NCI-H345 treated with DMSO at 0.1 percent for 48 hours (cell line): ENCODE measurements at regions not wholly inside any gene's neighbourhood (a gene's known extent, or its start where the extent isn't known, plus 50 kb on each side); places are given as distances from the start of the nearest gene placed in this dataset.
"Not testable (repeated sequence)": the region's sequence is repeated elsewhere in the genome, so short reads cannot be mapped to it uniquely, and the experiment has no call there.

Experiments
- DNase-seq: peaks from one replicate; lab custom pipeline; 2025; ENCODE audit not compliant: unreplicated experiment; lab: John Stamatoyannopoulos, UW

DNA sequence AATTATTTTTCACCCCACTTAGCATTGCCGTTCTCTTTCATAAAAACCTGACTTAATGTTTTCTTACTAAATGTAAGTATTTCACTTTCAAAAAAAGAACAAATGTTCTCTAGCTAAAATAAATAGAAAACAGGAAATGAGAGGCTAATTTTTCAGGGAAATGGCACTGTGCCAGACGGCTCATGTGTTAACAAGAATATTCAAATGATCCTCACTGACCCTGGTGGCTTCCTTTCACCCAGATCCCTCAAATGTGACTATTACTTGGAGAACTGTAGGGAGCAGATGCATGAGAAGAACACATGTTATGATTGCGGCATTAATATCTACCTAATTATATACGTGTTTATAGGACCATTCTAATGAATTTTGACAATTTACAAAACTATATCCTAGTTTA is 827.7 kb downstream of the SOCS6 start:
- DNase-seq, result no peak

DNA sequence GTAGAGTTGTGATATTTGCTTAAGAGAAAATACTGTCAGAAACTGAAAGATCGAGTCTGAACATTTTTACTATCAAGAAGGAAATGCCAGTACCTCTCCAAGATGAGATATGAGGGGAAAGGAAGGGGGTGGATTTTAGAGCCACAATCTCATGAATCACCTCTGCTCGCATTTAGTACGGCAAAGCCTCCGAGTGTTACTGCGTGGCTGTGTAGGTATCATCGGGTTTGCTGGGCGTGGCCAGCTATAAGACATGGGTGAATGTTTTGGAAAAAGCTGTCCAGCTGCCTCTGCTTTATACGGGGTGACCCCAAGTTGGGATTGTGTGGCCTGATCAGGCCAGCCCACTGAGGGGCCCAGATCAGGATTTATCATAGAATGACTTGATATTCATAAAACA is 826.4 kb downstream of the SOCS6 start:
- no peak for DNase-seq

DNA sequence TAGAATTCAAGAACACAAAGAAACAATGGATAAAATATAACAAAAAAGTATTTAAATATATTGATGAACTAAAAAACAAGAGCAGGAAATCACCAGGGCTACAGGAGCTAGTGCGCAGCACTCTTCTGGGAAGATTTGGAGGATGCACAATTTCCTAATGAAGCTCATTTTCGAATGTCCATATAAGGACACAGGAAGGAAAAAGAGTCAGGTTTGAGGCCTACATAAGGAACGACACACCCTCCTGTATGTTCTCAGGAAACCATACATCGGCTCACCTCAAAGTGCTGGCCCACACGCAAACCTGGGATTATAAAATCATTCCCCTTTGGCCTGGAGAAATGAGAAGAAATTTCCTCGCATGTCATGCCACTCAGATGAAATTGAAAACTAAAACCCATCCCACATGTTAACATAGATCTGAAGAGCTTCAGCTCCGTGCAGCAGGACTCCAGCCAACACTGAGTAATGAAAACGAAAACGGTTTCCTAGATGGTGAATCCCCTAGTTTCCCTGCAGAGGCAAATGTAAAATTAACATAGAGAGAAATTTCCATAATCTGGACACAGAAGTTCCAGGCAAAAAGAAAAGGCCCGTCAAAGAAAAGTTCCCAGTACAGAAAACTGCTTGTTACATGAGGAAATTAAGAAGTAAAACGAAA is 825.8 kb downstream of the SOCS6 start:
- DNase-seq, result no peak

DNA sequence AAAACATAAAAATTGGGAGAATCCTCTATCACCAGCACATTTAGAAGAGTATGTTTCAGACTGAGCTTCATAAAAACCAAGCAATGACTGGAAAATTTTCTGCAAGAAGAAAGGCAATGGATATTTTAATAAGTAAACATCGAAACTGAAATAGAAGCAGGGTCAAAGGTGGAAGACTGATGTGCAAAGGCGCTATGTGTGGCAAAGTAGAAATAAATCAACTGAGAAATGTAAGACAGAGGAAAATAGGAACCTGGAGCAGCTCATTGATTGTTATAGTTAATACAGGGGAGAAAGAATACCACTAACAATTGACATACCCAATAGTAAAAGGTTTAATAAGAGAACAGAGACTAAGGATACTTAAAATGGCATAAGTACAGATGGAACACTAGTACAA is 818.4 kb downstream of the SOCS6 start:
- no peak for DNase-seq

DNA sequence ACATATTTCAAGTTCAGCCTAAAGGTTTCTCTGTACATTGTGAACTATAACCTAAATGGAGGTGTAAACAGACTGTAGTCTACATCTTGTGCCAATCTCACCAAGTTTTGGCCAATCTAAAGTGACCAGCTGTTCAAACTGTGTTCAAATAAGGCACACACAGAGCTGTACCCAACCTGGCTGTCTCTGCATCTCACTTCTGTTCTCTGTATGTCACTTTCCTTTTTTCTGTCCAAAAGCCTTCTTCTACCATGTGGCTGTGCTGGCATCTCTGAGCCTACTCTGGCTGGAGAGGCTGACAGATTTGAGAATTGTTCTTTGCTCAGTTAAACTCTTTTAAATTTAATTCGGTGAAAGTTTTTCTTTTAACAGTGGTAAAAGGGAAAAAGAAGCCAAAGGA is 817.9 kb downstream of the SOCS6 start:
- DNase-seq, result no peak

DNA sequence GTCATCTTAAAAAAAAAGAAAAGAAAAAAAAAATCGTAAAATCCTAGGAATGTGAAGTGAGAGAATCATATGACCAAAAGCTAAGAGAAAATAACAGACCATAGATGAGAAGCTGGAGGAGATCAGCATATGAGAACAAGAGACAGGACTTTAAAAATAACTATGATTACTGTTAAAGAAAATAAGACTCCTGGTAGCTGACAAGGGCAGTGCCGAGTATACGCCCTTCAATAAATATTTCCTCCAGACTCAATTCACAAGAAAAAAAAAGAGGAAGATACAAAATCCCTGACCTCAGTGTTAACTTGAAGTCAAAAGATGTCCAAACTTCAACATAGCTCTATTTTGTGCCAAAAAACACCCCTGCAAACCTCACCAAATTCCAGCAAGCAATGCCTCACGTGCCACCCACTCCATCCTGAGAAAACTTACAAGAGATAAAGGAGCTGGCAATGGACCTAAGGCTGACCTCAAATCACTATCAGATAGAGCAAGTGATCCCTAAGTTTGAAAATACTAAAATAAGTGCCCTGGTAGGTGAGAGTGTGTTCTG is 817.2 kb downstream of the SOCS6 start:
- DNase-seq, result no peak

DNA sequence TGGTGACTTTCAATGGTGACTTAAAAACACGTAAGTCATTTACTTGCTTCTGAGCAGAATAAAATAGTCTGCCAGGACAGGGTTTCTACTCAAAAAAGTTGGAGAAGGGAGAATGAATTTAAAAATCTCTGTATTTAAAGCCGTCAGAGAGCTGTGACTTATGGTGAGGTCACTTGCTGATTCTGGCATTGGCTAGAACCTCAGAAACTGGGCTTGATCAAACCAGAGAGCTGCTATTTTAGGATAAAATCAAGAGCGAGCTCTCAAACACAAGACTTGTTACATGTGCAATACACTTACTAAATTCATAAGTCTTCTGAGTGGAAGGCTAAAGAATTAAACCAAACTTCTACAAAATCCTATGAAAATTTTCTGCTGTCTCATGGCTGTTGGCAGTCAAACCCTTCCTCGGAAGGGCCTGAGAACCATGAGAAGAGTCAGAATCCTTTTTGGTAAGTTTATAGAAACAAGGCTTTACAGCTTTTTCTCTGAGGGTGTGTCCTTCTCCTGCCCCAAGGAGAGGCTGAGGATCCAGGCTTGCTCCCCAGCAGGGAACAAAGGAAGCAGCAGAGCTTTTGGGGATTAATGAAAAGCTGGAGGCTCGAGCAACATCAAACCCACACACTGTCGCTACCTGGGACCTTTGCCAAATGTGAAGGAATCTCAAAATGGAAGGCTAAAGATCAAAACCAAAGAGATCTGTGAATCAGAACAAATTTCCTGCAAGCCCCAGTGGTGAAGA is 816.4 kb downstream of the SOCS6 start:
- no peak for DNase-seq

DNA sequence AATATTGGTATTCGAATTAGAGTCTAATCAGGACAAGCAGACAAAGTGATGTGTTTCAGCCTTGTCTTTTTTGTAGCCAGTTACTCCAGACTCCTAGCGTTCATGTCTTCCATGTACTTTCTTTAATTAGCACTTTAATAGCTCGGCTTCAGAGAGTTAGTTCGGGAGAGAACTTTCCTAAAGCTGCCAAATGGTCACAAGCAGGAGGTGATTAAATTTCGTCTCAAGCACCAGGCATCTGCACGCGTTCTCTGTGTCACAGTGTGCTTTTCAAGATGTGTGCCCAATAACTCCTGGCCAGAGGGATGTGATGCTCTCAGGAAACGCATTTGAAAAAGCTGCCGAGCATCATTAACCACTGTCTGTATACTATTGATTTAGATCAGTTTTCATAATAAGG is 790.8 kb downstream of the SOCS6 start:
- no peak for DNase-seq

DNA sequence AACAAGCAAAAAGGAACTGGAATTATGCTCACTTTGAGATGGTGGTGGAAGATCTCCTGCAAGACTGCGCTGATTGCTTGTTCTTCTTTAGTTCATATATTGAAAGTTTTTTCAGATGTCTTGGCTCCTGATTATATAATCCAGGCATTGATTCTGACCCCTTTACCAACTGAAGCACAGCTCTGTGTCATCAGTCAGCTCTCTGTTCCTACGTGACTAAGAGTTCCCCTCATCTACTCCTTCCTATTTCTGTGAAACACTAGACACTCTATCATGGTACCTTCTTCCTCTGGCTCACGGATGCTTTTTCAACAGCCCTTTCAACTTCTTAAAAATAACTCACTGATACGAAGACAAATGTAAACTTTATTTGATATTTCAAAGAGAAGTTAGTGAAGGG is 788.6 kb downstream of the SOCS6 start:
- DNase-seq, result no peak

DNA sequence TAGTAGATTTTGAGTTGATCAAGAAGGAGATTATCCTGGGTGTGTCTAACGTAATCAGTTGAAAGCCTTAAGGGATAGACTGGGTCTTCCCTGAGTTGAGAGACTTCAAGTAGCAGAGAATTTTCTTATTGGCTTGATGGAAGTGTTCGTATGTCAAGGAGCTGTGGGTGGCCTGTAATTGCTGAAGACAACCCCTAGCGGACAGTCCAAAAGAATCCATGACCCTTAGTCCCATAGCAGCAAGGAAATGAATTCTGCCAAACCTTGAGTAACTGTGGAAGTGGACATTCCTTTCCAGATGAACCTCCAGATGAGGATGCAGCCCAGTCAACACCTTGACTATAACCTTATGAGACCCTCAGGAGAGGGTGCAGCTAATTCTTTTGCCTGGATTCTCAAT is 786.3 kb downstream of the SOCS6 start:
- DNase-seq, result no peak

DNA sequence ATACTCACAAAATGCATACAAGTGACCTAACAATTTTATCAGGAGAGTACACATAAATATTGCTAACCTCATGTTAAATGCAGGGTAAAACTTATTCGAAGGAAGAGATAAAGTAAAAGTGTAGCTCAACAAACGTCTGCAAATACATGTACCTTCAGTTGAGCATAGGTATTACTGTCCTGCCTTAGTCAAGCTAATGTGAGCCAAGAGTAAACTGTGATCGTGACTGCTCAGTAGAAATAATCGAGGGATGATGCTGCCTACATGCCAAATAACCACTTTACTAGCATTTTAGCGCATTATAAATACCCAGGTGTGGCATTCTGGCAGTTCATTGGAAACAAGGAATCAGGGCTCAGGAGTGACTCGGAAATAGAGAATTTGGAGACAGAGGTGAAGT is 779.5 kb downstream of the SOCS6 start:
- no peak for DNase-seq

DNA sequence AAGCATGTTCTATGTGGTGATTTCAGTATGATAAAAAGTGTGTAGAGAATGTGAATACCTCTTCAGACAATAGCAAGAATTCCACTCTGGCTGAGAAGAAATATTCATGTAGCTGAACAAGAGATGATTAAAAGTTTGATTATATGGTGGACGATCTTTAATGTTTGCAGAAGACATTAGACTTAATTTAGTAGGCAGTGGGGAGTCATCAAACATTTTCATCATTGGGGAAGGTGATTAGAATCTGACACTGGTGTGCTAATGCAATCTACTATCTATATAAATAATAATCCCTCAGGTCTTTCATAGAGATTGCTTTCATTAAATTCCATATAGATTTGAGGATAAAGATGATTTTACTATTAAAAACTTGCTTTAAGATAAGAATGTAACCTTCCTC is 761.0 kb downstream of the SOCS6 start:
- no peak for DNase-seq

DNA sequence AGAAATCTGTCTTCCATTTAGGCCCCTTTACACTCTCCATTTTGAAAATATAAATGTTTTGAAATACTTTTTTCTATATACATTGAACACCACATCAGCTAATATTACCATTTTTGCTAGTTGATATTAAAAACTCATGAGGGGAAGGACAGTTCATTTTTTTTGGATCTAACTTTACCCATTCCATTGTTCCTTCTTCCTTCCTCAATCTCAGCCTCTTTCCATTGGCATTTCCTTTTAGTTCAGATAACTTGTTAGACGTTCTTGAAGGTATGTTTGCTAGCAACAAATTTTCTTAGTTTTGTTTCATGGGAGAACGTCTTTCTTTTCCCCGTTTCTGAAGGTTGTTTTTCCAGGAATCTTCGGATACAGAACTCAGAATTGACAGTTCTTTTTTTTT is 759.0 kb downstream of the SOCS6 start:
- DNase-seq, result no peak

DNA sequence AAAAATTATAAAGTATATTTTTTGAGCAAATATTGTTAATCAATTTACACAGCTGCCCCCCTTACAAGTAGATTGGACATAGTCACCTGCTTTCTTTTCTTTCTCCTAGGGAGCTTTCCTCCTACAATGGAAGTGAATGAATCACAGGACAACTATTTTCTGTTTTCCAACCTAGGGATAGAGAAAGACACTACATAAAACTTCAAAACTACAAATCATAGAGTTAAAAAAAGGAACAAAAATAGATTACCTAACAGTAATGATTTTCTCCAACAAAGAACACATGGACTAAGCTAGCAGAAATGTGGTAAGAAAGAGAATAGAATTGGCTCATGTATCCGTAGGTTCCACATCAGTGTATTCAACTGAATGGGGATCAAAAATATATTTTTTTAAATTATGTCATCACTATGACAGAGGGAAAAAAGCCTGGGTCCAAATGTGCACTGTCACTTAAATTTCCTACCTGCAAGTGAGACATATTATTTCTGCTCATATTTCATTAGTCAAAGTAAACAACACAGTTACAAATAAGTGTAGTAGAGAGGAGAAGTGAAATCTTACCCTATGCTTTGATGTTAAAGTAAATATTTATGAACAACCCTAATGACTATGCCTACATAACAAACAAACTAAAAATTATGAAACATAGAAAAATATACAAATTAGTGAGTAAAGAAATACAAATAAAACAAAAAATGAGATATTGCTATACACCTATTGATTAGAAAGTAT is 756.7 kb downstream of the SOCS6 start:
- DNase-seq, result no peak

DNA sequence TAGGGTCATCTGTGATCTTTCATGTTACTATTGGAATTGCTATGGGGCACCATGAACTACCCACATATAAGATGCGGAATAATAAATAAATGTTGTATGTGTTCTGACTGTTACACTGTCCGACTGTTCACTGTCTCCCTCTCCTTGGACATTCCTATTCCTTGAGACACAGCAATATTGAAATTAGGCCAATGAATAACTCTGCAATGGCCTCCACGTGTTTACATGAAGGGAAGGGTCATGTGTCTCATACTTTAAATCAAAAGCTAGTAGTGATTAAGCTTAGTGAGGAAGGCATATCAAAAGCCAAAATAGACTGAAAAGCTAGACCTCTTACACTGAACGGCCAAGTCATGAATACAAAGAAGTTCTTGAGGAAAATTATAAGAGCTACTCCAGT is 751.3 kb downstream of the SOCS6 start:
- DNase-seq, result no peak

DNA sequence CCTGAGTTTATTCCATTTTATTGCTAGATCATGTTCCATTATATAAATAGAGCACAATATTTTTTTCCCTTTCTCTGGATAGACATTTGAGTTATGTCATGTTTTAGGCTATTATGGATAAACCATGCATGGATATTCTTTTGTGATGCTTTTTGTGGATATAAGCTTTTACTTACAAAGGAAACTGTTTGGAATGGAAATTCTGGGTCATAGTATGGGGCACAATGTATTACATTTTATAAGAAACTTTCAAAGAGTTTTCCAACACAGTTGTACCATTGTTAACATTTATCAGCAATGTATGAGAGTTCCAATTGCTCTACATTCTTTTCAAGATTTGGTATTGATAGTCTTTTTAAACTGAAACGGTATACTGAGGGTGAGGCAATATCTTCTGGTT is 749.4 kb downstream of the SOCS6 start:
- DNase-seq, result no peak

DNA sequence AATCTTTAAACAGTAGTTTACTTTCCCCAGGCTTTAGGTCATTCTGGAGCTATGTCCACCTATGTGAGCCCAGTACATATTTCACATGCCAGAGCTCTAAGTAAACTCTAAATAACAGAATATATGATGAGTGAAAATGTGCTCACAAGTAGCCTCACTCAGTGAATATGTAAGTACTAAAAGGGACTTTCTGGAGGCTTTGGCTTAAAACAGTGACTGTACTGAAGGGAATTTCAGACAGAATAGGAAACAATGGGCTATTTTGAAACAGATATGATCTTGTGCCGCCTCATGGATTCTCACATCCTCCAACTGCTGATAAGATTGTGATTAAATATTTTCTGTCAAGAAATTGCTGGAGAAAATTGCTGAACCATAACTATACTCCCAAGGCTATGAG is 747.9 kb downstream of the SOCS6 start:
- no peak for DNase-seq

DNA sequence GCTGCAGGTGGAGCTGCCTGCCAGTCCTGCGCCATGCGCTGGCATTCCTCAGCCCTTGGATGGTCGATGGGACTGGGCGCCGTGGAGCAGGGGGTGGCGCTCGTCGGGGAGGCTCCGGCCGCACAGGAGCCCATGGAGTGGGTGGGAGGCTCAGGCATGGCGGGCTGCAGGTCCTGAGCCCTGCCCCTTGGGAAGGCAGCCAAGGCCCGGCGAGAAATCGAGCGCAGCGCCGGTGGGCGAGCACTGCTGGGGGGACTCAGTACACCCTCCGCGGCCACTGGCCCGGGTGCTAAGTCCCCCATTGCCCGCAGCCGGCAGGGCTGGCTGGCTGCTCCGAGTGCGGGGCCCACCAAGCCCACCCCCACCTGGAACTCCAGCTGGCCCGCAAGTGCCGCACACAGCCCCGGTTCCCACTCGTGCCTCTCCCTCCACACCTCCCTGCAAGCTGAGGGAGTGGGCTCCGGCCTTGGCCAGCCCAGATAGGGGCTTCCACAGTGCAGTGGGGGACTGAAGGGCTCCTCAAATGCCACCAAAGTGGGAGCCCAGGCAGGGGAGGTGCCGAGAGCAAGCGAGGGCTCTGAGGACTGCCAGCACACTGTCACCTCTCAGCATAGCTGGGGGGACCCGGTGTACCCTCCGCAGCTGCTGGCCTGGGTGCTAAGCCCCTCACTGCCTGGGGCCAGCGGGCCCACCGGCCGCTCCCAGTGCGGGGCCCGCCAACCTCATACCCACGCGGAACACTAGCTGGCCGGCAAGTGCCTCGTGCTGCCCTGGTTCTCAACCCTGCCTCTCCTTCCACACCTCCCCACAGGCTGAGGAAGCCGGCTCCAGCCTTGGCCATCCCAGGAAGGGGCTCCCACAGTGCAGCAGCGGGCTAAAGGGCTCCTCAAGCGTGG is 742.7 kb downstream of the SOCS6 start:
- not testable (repeated sequence) for DNase-seq

DNA sequence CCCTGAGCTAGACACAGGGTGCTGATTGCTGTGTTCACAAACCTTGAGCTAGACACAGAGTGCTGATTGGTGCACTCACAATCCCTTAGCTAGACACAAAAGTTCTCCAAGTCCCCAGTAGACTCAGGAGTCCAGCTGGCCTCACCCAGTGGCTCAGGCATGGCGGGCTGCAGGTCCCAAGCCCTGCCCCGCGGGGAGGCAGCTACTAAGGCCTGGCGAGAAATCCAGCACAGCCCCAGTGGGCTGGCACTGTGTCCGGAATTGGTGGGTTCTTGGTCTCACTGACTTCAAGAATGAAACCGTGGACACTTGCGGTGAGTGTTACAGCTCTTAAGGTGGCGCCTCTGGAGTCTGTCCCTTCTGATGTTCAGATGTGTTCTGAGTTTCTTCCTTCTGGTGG is 741.2 kb downstream of the SOCS6 start:
- DNase-seq, result not testable (repeated sequence)

DNA sequence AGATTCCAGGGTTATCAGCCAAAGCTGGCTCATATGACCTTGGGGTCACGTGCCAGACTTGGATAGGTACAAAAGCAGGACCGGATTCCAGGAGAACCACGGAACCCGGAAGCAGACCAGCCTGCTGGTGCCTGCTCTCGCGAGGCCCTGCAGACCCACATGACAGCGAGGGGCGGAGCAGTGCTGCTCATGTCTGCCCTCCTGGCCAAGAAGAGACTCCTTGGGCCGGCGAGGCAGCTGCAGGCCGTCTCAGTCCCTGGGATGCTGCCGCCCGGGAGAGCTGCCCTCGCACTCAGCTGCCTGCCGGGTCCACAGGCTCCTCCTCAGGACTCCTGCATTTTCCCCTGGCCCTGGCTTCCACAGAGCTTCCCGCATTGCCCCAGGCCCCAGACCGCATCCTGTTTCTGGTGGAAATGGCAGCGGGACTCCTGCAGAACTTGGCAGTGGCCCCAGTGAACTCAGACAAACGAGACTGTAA is 739.5 kb downstream of the SOCS6 start:
- DNase-seq, result no peak

DNA sequence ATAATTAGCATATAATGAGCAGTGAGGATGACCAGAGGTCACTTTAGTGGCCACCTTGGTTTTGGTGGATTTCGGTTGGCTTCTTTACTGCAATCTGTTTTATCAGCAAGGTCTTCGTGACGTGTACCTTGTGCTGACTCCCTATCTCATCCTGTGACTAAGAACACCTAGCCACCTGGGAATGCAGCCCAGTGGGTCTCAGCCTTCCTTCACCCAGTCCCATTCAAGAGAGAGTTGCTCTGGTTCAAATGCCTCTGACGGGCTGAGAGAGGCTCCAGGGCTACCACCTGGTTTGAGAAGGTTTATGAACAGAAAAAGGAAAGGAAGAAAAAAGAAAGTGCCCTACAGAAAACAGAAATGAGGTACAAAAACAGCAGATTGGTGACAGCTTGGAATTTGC is 738.7 kb downstream of the SOCS6 start:
- DNase-seq, result no peak
